DOHH2 (cell line): ENCODE measurements at regions not wholly inside any gene's neighbourhood (a gene's known extent, or its start where the extent isn't known, plus 50 kb on each side); places are given as distances from the start of the nearest gene placed in this dataset.

Experiments
- CTCF ChIP-seq: fragments of 200-600 bp; sonication (generic); IDR thresholded peaks from one replicate; pipeline ENCODE4 v1.5.1; 2014; ENCODE audit warnings: antibody characterized with exemption, mild to moderate bottlenecking, low read depth, low read length; ENCODE audit not compliant: poor library complexity, severe bottlenecking
- EZH2phosphoT487 ChIP-seq: fragments of 200-600 bp; sonication (generic); IDR thresholded peaks from 2 replicates; pipeline ENCODE4 v1.6.1; 2017; ENCODE audit warnings: borderline replicate concordance, mild to moderate bottlenecking, antibody characterized with exemption, low read length, moderate library complexity, mixed read lengths

GRCh38 chr5:111937094-111937493 is 180.1 kb upstream of the NREP start:
- TF ChIP-seq CTCF (no peak), EZH2phosphoT487 (no peak)
